Stomach (tissue), 4 donors: ENCODE measurements at regions not wholly inside any gene's neighbourhood (a gene's known extent, or its start where the extent isn't known, plus 50 kb on each side); places are given as distances from the start of the nearest gene placed in this dataset.

Experiments used
- CTCF ChIP-seq, 7 experiments: fragments of 450-650 bp in 4 of 7; fragments of 200-600 bp in 3 of 7; sonication (generic) in 3 of 7; IDR thresholded peaks; one replicate each; pipeline ENCODE4 v1.5.1; 2016 to 2019; ENCODE audit warnings: antibody characterized with exemption in 7 of 7, control low read depth in 2 of 7, mild to moderate bottlenecking in 1 of 7
- POLR2AphosphoS5 ChIP-seq, 3 donors: sonication (generic); formaldehyde crosslinking; IDR thresholded peaks; one replicate each; pipeline ENCODE4 v1.6.1; 2016; ENCODE audit warnings: antibody characterized with exemption in 3 of 3

GRCh38 chrX:79524642-79525041 lies 157.5 kb upstream of the ITM2A start:
- no peak for TF ChIP-seq POLR2AphosphoS5 (IDR thresholded peaks at IDR 0.05)
- TF ChIP-seq CTCF (IDR thresholded peaks at IDR 0.05): no peak
